GM12892 (cell line): ENCODE measurements at regions not wholly inside any gene's neighbourhood (a gene's known extent, or its start where the extent isn't known, plus 50 kb on each side); places are given as distances from the start of the nearest gene placed in this dataset.

Experiments used
- DNase-seq: peaks from one replicate; pipeline ENCODE4 v3.0.0; 2011; ENCODE audit not compliant: insufficient read length
- FAIRE-seq: peaks from 2 replicates; lab custom pipeline; 2011; peaks lifted over from hg19 to GRCh38; lab: Jason Lieb, UNC
- POLR2A ChIP-seq: IDR thresholded peaks from 2 replicates; pipeline ENCODE4 v1.6.1; 2011; ENCODE audit warnings: low read depth, low read length, control low read depth
- POLR2AphosphoS5 ChIP-seq: IDR thresholded peaks from 2 replicates; pipeline ENCODE4 v1.6.1; 2011; ENCODE audit warnings: low read depth, low read length, control low read depth
- TAF1 ChIP-seq: IDR thresholded peaks from 2 replicates; pipeline ENCODE4 v1.6.1; 2011; ENCODE audit warnings: low read depth, mild to moderate bottlenecking, control low read depth, low read length, borderline replicate concordance

GRCh38 chr9:82784589-82784988 lies 278.4 kb downstream of the RASEF start:
- FAIRE-seq, result no peak
- no peak for TF ChIP-seq POLR2A
- TF ChIP-seq TAF1, result no peak
- no peak for TF ChIP-seq POLR2AphosphoS5
- DNase-seq, result no peak

GRCh38 chr9:82789155-82789824 lies 273.7 kb downstream of the RASEF start:
- DNase-seq (no peak), FAIRE-seq (no peak)
- TF ChIP-seq POLR2AphosphoS5, result no peak
- no peak for TF ChIP-seq TAF1
- no peak for TF ChIP-seq POLR2A

GRCh38 chr9:82790875-82791274 lies 272.1 kb downstream of the RASEF start:
- DNase-seq, result no peak
- TF ChIP-seq POLR2A, result no peak
- no peak for TF ChIP-seq TAF1
- TF ChIP-seq POLR2AphosphoS5, result no peak
- FAIRE-seq, result no peak

- DNase-seq (no peak), FAIRE-seq (no peak)
- no peak for TF ChIP-seq POLR2A
- TF ChIP-seq TAF1, result no peak
- no peak for TF ChIP-seq POLR2AphosphoS5
Observed at GRCh38 chr9:82791692-82792091, 271.2 kb downstream of the RASEF start.

GRCh38 chr9:82797534-82797933 lies 265.4 kb downstream of the RASEF start:
- DNase-seq, result no peak
- TF ChIP-seq POLR2AphosphoS5 (no peak), TAF1 (no peak), POLR2A (no peak)
- no peak for FAIRE-seq

DNA sequence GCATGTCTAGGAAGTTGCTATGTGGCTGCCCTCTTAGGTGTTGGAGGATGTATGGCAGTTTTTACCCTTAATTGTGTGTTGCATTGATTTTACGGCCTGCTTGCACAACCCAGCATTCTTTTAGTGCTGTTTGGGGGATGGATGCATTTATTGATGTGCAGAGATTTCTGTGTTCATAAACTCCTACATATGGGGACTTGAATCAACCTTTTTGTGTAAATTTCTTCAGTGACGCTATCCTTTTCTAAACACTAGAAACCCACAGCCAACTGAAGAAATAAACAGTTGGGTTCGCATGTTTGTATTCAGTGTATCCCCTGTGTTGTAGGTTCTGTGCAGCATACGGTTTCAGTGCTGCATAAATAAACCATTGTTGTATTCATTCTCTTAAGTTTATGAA lies 263.7 kb downstream of the RASEF start:
- TF ChIP-seq TAF1 (no peak), POLR2A (no peak), POLR2AphosphoS5 (no peak)
- DNase-seq (no peak), FAIRE-seq (no peak)

GRCh38 chr9:82805027-82805426 lies 257.9 kb downstream of the RASEF start:
- FAIRE-seq (no peak), DNase-seq (no peak)
- TF ChIP-seq POLR2AphosphoS5, result no peak
- no peak for TF ChIP-seq POLR2A
- no peak for TF ChIP-seq TAF1

- no peak for TF ChIP-seq TAF1
- no peak for TF ChIP-seq POLR2A
- no peak for TF ChIP-seq POLR2AphosphoS5
- no peak for DNase-seq
- no peak for FAIRE-seq
Observed at GRCh38 chr9:82808478-82808877, 254.5 kb downstream of the RASEF start.

DNA sequence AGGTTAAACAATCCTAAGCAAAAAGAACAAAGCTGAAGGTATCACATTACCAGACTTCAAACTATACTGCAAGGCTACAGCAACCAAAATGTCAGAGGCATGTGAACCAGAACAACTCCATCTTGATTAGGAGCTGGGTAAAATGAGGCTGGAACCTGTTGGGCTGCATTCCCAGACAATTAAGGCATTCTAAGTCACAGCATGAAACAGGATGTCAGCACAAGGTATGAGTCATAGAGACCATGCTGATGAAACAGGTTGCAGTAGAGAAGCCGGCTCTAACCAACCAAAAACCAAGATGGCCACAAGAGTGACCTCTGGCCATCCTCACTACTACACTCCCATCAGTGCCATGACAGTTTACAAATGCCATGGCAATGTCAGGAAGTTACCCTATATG lies 252.0 kb downstream of the RASEF start:
- TF ChIP-seq POLR2A, result no peak
- TF ChIP-seq TAF1, result no peak
- TF ChIP-seq POLR2AphosphoS5, result no peak
- FAIRE-seq (no peak), DNase-seq (no peak)

GRCh38 chr9:82819260-82819659 lies 243.7 kb downstream of the RASEF start:
- no peak for TF ChIP-seq TAF1
- TF ChIP-seq POLR2AphosphoS5, result no peak
- TF ChIP-seq POLR2A, result no peak
- no peak for FAIRE-seq

GRCh38 chr9:82820186-82820585 lies 242.8 kb downstream of the RASEF start:
- no peak for DNase-seq
- no peak for TF ChIP-seq POLR2AphosphoS5
- TF ChIP-seq TAF1, result no peak
- TF ChIP-seq POLR2A, result no peak
- no peak for FAIRE-seq

More at GRCh38 chr9:82819260-82819659, 243.7 kb downstream of the RASEF start:
- DNase-seq, result no peak

- FAIRE-seq, result no peak
Observed at GRCh38 chr9:82829818-82830217, 233.1 kb downstream of the RASEF start.

DNA sequence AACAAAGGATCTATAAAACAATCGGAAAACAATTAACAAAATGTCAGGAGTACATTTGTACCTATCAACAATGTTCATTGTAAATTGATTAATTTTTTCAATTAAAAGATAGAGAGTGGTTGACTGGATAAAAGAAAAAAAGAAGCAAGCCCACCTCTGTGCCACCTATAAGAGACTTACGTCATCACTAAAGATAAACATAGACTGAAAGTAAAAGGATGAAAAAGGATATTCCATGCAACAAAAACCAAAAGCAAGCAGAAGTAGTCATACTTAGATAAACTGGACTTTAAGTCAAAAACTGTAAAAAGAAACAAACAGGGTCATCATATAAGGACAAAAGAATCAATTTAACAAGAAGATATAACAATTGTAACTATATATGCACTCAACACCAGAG lies 197.4 kb downstream of the RASEF start:
- FAIRE-seq (no peak), DNase-seq (no peak)
- no peak for TF ChIP-seq POLR2A
- no peak for TF ChIP-seq TAF1
- no peak for TF ChIP-seq POLR2AphosphoS5

More at GRCh38 chr9:82829818-82830217, 233.1 kb downstream of the RASEF start:
- no peak for TF ChIP-seq POLR2A
- TF ChIP-seq TAF1, result no peak
- no peak for DNase-seq
